SK-N-SH (cell line): ENCODE measurements at regions not wholly inside any gene's neighbourhood (a gene's known extent, or its start where the extent isn't known, plus 50 kb on each side); places are given as distances from the start of the nearest gene placed in this dataset.

Source experiments
- RXRA ChIP-seq: IDR thresholded peaks from 2 replicates; pipeline ENCODE4 v1.4.0; 2012; ENCODE audit warnings: low read depth, mild to moderate bottlenecking, borderline replicate concordance
- TF ChIP-seq, protein P1 (sequence below): fragments of 200-600 bp; sonication (generic); IDR thresholded peaks from 2 replicates; pipeline ENCODE4 v1.6.1; 2017; ENCODE audit warnings: antibody characterized with exemption, mild to moderate bottlenecking, moderate library complexity

DNA sequence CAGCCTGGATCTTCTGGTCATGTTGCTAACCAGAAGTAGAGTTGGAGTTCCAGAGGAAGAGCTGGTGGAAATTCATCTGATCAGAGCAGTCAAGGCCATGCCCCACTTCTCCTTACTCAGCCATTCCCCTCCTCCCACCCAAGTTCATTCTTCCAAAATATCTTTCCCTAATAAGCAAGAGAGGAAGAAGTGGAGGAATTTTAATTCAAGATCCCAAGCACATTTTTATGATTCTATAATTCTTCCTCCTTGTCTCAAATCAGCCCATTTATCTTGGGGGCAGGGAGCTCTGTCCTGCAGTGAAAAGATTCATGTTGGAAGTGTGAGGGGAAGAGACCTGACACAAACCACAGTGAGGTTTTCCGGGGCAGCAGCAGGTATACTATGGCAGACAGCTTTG is 85.0 kb upstream of the GALNT15 start:
- TF ChIP-seq, protein P1, sequence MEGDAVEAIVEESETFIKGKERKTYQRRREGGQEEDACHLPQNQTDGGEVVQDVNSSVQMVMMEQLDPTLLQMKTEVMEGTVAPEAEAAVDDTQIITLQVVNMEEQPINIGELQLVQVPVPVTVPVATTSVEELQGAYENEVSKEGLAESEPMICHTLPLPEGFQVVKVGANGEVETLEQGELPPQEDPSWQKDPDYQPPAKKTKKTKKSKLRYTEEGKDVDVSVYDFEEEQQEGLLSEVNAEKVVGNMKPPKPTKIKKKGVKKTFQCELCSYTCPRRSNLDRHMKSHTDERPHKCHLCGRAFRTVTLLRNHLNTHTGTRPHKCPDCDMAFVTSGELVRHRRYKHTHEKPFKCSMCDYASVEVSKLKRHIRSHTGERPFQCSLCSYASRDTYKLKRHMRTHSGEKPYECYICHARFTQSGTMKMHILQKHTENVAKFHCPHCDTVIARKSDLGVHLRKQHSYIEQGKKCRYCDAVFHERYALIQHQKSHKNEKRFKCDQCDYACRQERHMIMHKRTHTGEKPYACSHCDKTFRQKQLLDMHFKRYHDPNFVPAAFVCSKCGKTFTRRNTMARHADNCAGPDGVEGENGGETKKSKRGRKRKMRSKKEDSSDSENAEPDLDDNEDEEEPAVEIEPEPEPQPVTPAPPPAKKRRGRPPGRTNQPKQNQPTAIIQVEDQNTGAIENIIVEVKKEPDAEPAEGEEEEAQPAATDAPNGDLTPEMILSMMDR, result no peak
- TF ChIP-seq RXRA, result no peak
